Kidney (tissue), 13 donors: ENCODE measurements at regions not wholly inside any gene's neighbourhood (a gene's known extent, or its start where the extent isn't known, plus 50 kb on each side); places are given as distances from the start of the nearest gene placed in this dataset.

Experiments used
- DNase-seq, 5 donors: peaks; one replicate each; pipeline ENCODE4 v3.0.0-alpha.2; 2013 to 2020
- FAIRE-seq: peaks from 2 replicates; lab custom pipeline; 2012; peaks lifted over from hg19 to GRCh38; lab: Jason Lieb, UNC
- H3K27ac ChIP-seq, 2 donors: one replicate each; pipeline ENCODE4 v1.7.0; 2013; ENCODE audit warnings: low read depth in 2 of 2, low read length in 2 of 2, inconsistent platforms in 1 of 2
- H3K27me3 ChIP-seq: one replicate; pipeline ENCODE4 v1.7.1; 2013; ENCODE audit warnings: low read length, inconsistent platforms; ENCODE audit not compliant: control insufficient read depth, insufficient read depth
- H3K36me3 ChIP-seq, 3 donors: one replicate each; pipeline versions ENCODE4 v1.7.0 to v1.7.1; 2013; ENCODE audit warnings: low read length in 3 of 3, control low read depth in 1 of 3, inconsistent platforms in 1 of 3; ENCODE audit not compliant: insufficient read depth in 3 of 3, control insufficient read depth in 2 of 3
- H3K4me1 ChIP-seq, 3 donors: one replicate each; pipeline versions ENCODE4 v1.7.0 to v1.7.1; 2013; ENCODE audit warnings: low read length in 3 of 3, inconsistent platforms in 1 of 3, low read depth in 1 of 3; ENCODE audit not compliant: control insufficient read depth in 2 of 3, insufficient read depth in 2 of 3
- H3K4me3 ChIP-seq, 3 donors: one replicate each; pipeline versions ENCODE4 v1.7.0 to v1.8.1; 2013; ENCODE audit warnings: low read length in 3 of 3, control low read depth in 1 of 3, inconsistent platforms in 1 of 3
- H3K9ac ChIP-seq, 3 donors: one replicate each; pipeline versions ENCODE4 v1.7.0 to v1.7.1; 2013; ENCODE audit warnings: low read length in 3 of 3, control low read depth in 1 of 3, inconsistent platforms in 1 of 3
- H3K9me3 ChIP-seq, 3 donors: one replicate each; pipeline versions ENCODE4 v1.7.0 to v1.7.1; 2013; ENCODE audit warnings: low read length in 3 of 3, control low read depth in 1 of 3, inconsistent platforms in 1 of 3; ENCODE audit not compliant: control insufficient read depth in 2 of 3, insufficient read depth in 1 of 3
- CTCF ChIP-seq: IDR thresholded peaks from 3 replicates; pipeline ENCODE4 v1.5.1; 2012; ENCODE audit warnings: mild to moderate bottlenecking, moderate library complexity, borderline replicate concordance; ENCODE audit not compliant: insufficient read depth; ENCODE audit errors: extremely low read depth
- intact Hi-C: fragments of 100-400 bp; cut with DNase I; formaldehyde crosslinking; loops from one replicate; pipeline ENCODE4 v1.11.1; 2022
- donor health status: control.
- donor health status: control.
- donor health status: control.
- donor health status: control.
- donor health status: control.
- donor health status: DM: yes; HTN: yes; CAD: no.
- donor health status: Normal renal cell carcinoma (clear cell type).

GRCh38 chr22:48504519-48505140 lies 1323.0 kb downstream of the BRD1 start:
- Histone ChIP-seq H3K9ac (no peak overlapping the region), H3K27me3 (no peaks in the 10 kb centered on the region), H3K9me3 (no peaks in the 10 kb centered on the region), H3K4me1 (no peaks in the 10 kb centered on the region), H3K27ac (no peak overlapping the region), H3K4me3 (no peak overlapping the region), H3K36me3 (no peaks in the 10 kb centered on the region)
- intact Hi-C loops = no loop called here
- TF ChIP-seq CTCF = no peak
- DNase-seq (peak in 1 of 5 donors; percentile 53), FAIRE-seq (no peak)

GRCh38 chr22:48503876-48504275 lies 1323.8 kb downstream of the BRD1 start:
- H3K4me1 ChIP-seq = no peaks in the 10 kb centered on the region
- H3K27ac ChIP-seq = no peak overlapping the region
- H3K27me3 ChIP-seq = no peaks in the 10 kb centered on the region
- H3K4me3 ChIP-seq = no peak overlapping the region
- DNase-seq (peak in 1 of 5 donors; percentile 47), FAIRE-seq (no peak)
- H3K9ac ChIP-seq = no peak overlapping the region
- no peak for TF ChIP-seq CTCF
- H3K36me3 ChIP-seq = no peaks in the 10 kb centered on the region
- no peaks in the 10 kb centered on the region for H3K9me3 ChIP-seq
- intact Hi-C loops = no loop called here

- no peak overlapping the region for H3K4me3 ChIP-seq
- intact Hi-C loops = no loop called here
- H3K27ac ChIP-seq = no peak overlapping the region
- no peaks in the 10 kb centered on the region for H3K4me1 ChIP-seq
- FAIRE-seq = no peak
- H3K36me3 ChIP-seq = no peaks in the 10 kb centered on the region
- TF ChIP-seq CTCF = no peak
- no peaks in the 10 kb centered on the region for H3K9me3 ChIP-seq
- no peaks in the 10 kb centered on the region for H3K27me3 ChIP-seq
- no peak overlapping the region for H3K9ac ChIP-seq
- peak in 1 of 5 donors; percentile 20 for DNase-seq
Observed at GRCh38 chr22:48503035-48503625, 1324.5 kb downstream of the BRD1 start.
